HCT116 (cell line): ENCODE measurements at regions not wholly inside any gene's neighbourhood (a gene's known extent, or its start where the extent isn't known, plus 50 kb on each side); places are given as distances from the start of the nearest gene placed in this dataset.

Source experiments
- POLR2A ChIP-seq: IDR thresholded peaks from 2 replicates; pipeline ENCODE4 v1.7.0; 2011; ENCODE audit warnings: borderline replicate concordance; ENCODE audit not compliant: insufficient read depth, insufficient read length; ENCODE audit errors: extremely low read depth
- TF ChIP-seq, protein P1 (sequence below), 3 experiments: fragments of 200-600 bp in 1 of 3; sonication (generic) in 1 of 3; IDR thresholded peaks in 2 of 3; conservative IDR thresholded peaks in 1 of 3; 2 replicates each; pipeline ENCODE4 v1.5.1; 2012 to 2017; ENCODE audit warnings: low read depth in 2 of 3, low read length in 2 of 3, antibody characterized with exemption in 1 of 3, borderline replicate concordance in 1 of 3, control low read depth in 1 of 3, mild to moderate bottlenecking in 1 of 3, mixed read lengths in 1 of 3, mixed run types in 1 of 3, moderate library complexity in 1 of 3; ENCODE audit not compliant: insufficient read depth in 1 of 3

DNA sequence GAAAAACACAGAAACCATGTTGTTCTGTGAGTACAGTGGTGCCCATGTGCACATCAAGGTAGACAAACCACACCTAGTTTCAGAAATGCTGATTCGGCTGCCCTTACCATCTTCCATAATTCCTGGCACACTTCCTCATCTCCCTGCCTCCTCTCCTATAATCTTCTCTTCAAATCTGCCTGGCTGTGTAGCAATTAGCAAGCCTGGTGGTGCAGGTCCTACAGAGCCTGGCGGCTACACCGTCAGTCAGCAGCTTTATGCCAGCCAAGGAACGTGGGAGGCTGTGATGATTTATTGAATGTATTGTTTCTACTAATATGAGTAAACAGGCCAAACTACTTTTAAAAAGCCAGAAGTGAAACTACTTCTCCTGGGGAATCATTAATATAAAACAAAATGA lies 106.8 kb downstream of the SEMA6D start:
- TF ChIP-seq, protein P1, sequence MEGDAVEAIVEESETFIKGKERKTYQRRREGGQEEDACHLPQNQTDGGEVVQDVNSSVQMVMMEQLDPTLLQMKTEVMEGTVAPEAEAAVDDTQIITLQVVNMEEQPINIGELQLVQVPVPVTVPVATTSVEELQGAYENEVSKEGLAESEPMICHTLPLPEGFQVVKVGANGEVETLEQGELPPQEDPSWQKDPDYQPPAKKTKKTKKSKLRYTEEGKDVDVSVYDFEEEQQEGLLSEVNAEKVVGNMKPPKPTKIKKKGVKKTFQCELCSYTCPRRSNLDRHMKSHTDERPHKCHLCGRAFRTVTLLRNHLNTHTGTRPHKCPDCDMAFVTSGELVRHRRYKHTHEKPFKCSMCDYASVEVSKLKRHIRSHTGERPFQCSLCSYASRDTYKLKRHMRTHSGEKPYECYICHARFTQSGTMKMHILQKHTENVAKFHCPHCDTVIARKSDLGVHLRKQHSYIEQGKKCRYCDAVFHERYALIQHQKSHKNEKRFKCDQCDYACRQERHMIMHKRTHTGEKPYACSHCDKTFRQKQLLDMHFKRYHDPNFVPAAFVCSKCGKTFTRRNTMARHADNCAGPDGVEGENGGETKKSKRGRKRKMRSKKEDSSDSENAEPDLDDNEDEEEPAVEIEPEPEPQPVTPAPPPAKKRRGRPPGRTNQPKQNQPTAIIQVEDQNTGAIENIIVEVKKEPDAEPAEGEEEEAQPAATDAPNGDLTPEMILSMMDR (IDR thresholded peaks at IDR 0.05 in 2 of 3, conservative IDR thresholded peaks at IDR 0.05 in 1 of 3; ENCODE audit: borderline replicate concordance in 1 of 3, insufficient read depth in 1 of 3, low read depth in 2 of 3, low read length in 2 of 3), result no peak
- no peak for TF ChIP-seq POLR2A
